Activated CD4-positive, alpha-beta T cell treated with anti-CD3 and anti-CD28 coated beads, Interleukin-2, amount 50 U/mL, for 24 hours (primary cell): ENCODE measurements at regions not wholly inside any gene's neighbourhood (a gene's known extent, or its start where the extent isn't known, plus 50 kb on each side); places are given as distances from the start of the nearest gene placed in this dataset.
A peak's percentile ranks its signal among the peaks of the same experiment; 100 is the strongest.

Experiments used
- DNase-seq, 2 donors: peaks; one replicate each; pipeline ENCODE4 v3.0.0-alpha.2; 2020; ENCODE audit warnings: low read depth in 1 of 2, low spot score in 1 of 2

GRCh38 chr9:35540315-35540714 is 50.4 kb downstream of the RUSC2 start:
- no peak for DNase-seq

DNA sequence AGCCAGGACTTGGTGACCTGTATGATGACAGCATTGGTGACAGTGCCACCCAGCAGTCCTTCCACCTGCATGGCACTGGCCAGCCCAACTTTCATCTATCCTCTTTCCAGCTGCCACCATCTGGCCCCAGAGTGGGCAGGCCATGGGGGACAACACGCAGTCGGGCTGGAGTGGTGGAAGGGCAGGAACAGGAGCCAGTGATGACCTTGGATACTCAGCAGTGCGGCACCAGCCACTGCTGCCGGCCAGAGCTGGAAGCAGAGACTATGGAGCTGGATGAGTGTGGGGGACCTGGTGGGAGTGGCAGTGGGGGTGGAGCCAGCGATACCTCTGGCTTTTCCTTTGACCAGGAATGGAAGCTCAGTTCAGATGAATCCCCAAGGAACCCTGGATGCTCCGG is 56.9 kb downstream of the RUSC2 start:
- no peak for DNase-seq

DNA sequence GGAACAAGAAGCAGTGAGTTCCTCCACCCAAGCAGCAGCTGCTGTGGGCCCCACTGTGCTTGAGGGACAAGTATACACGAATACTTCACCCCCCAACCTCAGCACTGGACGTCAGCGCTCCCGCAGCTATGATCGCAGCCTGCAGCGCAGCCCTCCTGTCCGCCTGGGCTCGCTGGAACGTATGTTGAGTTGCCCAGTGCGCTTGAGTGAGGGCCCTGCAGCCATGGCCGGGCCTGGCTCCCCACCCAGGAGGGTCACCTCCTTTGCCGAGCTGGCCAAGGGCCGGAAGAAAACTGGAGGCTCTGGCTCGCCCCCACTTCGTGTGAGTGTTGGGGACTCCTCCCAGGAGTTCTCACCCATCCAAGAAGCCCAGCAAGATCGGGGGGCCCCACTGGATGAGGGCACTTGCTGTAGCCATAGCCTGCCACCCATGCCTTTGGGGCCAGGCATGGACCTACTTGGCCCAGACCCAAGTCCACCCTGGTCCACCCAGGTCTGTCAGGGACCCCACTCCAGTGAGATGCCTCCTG is 57.1 kb upstream of the TESK1 start:
- no peak for DNase-seq

DNA sequence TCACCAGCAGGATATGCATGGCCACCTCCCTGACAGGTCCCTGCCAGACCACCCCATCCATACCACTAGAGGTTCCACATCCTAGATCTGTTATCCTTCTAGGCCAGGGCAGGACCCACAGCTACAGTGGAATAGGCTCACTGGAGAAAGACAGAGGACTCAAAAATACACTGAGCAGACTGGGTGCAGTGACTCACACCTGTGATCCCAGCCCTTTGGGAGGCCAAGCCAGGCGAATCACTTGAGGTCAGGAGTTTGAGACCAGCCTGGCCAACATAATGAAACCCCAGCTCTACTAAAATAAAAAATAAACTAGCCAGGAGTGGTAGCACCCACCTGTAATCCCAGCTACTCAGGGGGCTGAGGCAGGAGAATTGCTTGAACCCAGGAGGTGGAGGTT is 56.5 kb upstream of the TESK1 start:
- no peak for DNase-seq

DNA sequence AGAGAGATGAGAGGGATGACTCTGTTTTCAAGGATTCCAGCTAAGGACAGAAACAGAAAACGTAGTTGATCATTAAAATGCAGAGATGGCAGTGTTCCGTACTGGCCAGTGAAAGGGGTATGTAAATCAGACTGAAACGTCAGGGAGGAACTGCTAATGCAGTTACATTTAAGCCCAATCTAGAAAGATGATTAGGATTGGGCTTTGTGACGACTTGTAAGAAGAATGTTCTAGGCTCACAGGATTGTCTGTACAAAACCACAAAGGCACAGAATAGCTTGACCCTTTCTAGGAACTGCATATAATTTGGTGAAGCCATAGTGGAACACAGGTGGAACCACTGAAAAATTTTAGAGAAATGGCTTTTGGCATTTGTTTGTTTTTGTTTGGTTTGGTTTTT is 55.6 kb upstream of the TESK1 start:
- DNase-seq: no peak

DNA sequence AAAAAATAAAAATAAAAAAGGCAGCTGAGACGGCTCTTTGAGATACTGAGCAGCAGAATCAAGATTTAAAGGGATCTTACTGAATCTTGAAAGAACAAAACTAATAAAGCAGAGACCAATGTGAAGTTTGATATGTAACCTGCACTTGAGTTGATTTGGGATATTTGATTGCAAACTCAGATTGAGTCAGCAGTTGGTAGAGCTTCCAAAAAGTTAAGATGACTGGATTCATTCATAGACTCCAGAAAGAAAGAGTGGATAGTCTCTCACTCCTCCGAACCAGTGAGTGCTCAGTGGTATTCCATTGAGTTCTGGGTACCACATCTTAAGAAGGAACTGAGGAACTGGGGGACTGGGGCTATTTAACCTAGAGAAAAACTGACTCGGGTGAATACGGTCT is 52.7 kb upstream of the TESK1 start:
- no peak for DNase-seq

- DNase-seq: no peak
Measured at GRCh38 chr9:35552837-35553236, 52.2 kb upstream of the TESK1 start.

DNA sequence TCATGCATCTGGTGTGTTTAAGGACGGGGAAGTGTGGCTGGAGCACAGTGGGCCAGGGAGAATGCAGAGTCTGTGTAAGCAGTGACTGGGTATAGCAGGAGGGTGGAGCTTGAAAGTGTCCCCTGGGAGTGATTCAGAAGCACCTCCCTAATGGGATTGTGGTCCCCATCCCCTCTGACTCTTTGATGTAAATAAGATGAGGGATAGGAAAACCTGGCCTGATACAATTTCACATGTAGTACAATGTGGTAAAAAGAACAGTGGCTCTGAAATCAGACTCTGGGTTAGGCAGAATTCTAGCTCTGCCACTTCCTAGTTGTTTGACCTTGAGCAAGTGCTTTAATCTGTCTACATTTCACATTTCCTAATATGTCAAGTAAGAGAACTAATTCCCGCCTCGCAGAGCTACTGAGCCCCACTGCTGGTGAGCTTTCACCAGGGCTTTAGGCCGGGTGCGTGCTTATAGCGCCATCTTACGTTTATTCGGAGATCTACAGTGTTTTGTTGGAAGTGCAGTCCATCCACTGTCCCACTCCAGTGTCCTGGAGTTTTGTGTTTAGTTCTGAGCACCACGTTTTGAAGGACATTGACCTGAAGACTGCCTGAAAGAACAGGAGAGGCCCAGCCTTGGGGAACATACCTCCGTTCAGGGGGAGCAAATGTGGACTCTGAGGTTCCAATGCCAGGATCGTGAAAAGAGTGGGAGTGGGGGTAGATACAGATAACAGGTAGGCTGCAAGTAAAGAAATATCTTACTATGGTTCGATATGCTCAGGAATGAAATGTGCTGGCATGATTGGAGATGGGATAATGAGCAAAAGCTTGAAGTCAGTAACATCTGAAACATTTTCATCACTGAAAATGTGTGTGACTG is 51.2 kb upstream of the TESK1 start:
- DNase-seq: peak in 1 of 2 donors; percentile 24

DNA sequence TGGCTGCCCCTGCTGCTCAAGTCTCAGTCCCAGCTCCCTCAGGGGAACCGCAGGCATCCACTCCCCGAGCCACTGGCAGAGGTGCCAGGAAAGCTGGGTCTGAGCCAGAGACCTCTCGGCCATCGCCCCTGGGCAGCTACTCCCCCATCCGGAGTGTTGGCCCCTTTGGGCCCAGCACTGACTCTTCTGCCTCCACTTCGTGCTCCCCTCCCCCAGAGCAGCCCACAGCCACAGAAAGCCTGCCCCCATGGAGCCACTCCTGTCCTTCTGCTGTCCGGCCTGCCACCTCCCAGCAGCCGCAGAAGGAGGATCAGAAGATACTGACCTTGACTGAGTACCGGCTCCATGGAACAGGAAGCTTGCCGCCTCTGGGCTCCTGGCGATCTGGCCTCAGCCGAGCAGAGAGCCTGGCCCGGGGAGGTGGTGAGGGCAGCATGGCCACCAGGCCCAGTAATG is 49.8 kb upstream of the TESK1 start:
- DNase-seq: no peak
